Neural progenitor cell (in vitro differentiated cells): ENCODE measurements at regions not wholly inside any gene's neighbourhood (a gene's known extent, or its start where the extent isn't known, plus 50 kb on each side); places are given as distances from the start of the nearest gene placed in this dataset.

Source experiments
- DNase-seq: peaks from one replicate; pipeline ENCODE4 v3.0.0-alpha.2; 2016; ENCODE audit warnings: low spot score
- H2AFZ ChIP-seq: fragments of 200-600 bp; sonication (generic); replicated peaks from 2 replicates; pipeline ENCODE4 v1.6.1; 2016; ENCODE audit warnings: antibody characterized with exemption
- H3F3A ChIP-seq: fragments of 200-600 bp; sonication (generic); 2 replicates; pipeline ENCODE4 v1.6.1; 2016; ENCODE audit warnings: antibody characterized with exemption, low read depth
- H3K27ac ChIP-seq: fragments of 200-600 bp; sonication (generic); 2 replicates; pipeline ENCODE4 v1.5.1; 2016; ENCODE audit warnings: mild to moderate bottlenecking
- H3K27me3 ChIP-seq: fragments of 200-600 bp; sonication (generic); 2 replicates; pipeline ENCODE4 v1.6.1; 2016; ENCODE audit warnings: mild to moderate bottlenecking, moderate library complexity
- H3K36me3 ChIP-seq: fragments of 200-600 bp; sonication (generic); 2 replicates; pipeline ENCODE4 v1.5.1; 2016
- H3K4me1 ChIP-seq: fragments of 200-600 bp; sonication (generic); 2 replicates; pipeline ENCODE4 v1.6.1; 2016; ENCODE audit warnings: mixed run types
- H3K4me2 ChIP-seq: fragments of 200-600 bp; sonication (generic); 2 replicates; pipeline ENCODE4 v1.6.1; 2016
- H3K4me3 ChIP-seq: fragments of 200-600 bp; sonication (generic); 2 replicates; pipeline ENCODE4 v1.5.1; 2016
- H3K79me2 ChIP-seq: fragments of 200-600 bp; sonication (generic); 2 replicates; pipeline ENCODE4 v1.6.1; 2016; ENCODE audit warnings: low read depth
- H3K9ac ChIP-seq: fragments of 200-600 bp; sonication (generic); 2 replicates; pipeline ENCODE4 v1.6.1; 2016
- H3K9me3 ChIP-seq: fragments of 200-600 bp; sonication (generic); 2 replicates; pipeline ENCODE4 v1.5.1; 2016; ENCODE audit warnings: low read depth
- H4K20me1 ChIP-seq: fragments of 200-600 bp; sonication (generic); 2 replicates; pipeline ENCODE4 v1.6.1; 2016; ENCODE audit warnings: low read depth
- H3K27ac Mint-ChIP-seq: 3 replicates; pipeline ENCODE4 v1.8.0; 2021; ENCODE audit warnings: mixed read lengths
- H3K27me3 Mint-ChIP-seq: 2 replicates; pipeline ENCODE4 v1.8.0; 2022; ENCODE audit warnings: low read depth, mild to moderate bottlenecking, inconsistent platforms, moderate library complexity, mixed read lengths; ENCODE audit not compliant: insufficient read depth
- H3K36me3 Mint-ChIP-seq: 3 replicates; pipeline ENCODE4 v1.8.0; 2021; ENCODE audit warnings: mixed read lengths
- H3K4me1 Mint-ChIP-seq: 3 replicates; pipeline ENCODE4 v1.8.0; 2021; ENCODE audit warnings: mixed read lengths
- H3K4me3 Mint-ChIP-seq: 3 replicates; pipeline ENCODE4 v1.8.0; 2021; ENCODE audit warnings: mild to moderate bottlenecking, moderate library complexity, mixed read lengths
- H3K9me3 Mint-ChIP-seq: 3 replicates; pipeline ENCODE4 v1.8.0; 2020; ENCODE audit warnings: mixed read lengths
- EZH2 ChIP-seq: fragments of 200-600 bp; sonication (generic); IDR thresholded peaks from 2 replicates; pipeline ENCODE4 v1.6.1; 2017; ENCODE audit warnings: antibody characterized with exemption, mild to moderate bottlenecking, moderate library complexity
- EZH2phosphoT487 ChIP-seq: fragments of 200-600 bp; sonication (generic); IDR thresholded peaks from 2 replicates; pipeline ENCODE4 v1.6.1; 2017; ENCODE audit warnings: antibody characterized with exemption
- TF ChIP-seq, protein P1 (sequence below): fragments of 200-600 bp; sonication (generic); IDR thresholded peaks from 2 replicates; pipeline ENCODE4 v1.5.1; 2017; ENCODE audit warnings: antibody characterized with exemption, mild to moderate bottlenecking

DNA sequence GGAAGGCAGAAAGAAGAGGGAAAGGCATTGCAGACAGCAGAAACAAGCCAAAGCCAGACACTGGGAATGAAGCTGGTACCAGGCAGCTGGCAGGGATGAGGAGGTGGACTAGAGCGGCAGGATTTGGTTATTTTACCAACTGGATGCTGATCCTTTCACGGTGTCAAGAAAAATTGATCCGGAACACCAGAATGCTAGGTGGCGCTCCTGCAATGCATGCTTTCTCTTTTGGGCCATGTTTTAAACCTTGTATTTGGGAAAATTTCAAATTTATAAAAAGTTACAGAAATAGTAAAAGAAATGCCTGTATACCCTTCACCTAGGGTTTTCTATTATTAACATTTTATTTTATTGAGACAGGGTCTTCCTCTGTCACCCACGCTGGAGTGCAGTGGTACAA lies 224.7 kb downstream of the SOX9 start:
- peaks cover 2% of the 10 kb centered on the region for H3K9me3 Mint-ChIP-seq
- H3F3A ChIP-seq, result no peaks in the 10 kb centered on the region
- H3K9ac ChIP-seq, result no peak overlapping the region
- no peak overlapping the region for H3K4me2 ChIP-seq
- H3K4me3 Mint-ChIP-seq, result no peak overlapping the region
- H3K4me3 ChIP-seq, result no peak overlapping the region
- H3K27ac ChIP-seq, result no peak overlapping the region
- no peak for DNase-seq
- no peaks in the 10 kb centered on the region for H3K79me2 ChIP-seq
- no peaks in the 10 kb centered on the region for H4K20me1 ChIP-seq
- no peak overlapping the region for H2AFZ ChIP-seq
- peaks cover 4% of the 10 kb centered on the region for H3K27me3 Mint-ChIP-seq
- no peak for TF ChIP-seq EZH2phosphoT487
- no peak for TF ChIP-seq EZH2
- TF ChIP-seq, protein P1, sequence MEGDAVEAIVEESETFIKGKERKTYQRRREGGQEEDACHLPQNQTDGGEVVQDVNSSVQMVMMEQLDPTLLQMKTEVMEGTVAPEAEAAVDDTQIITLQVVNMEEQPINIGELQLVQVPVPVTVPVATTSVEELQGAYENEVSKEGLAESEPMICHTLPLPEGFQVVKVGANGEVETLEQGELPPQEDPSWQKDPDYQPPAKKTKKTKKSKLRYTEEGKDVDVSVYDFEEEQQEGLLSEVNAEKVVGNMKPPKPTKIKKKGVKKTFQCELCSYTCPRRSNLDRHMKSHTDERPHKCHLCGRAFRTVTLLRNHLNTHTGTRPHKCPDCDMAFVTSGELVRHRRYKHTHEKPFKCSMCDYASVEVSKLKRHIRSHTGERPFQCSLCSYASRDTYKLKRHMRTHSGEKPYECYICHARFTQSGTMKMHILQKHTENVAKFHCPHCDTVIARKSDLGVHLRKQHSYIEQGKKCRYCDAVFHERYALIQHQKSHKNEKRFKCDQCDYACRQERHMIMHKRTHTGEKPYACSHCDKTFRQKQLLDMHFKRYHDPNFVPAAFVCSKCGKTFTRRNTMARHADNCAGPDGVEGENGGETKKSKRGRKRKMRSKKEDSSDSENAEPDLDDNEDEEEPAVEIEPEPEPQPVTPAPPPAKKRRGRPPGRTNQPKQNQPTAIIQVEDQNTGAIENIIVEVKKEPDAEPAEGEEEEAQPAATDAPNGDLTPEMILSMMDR, result no peak
- no peaks in the 10 kb centered on the region for H3K36me3 ChIP-seq
- peaks cover 5% of the 10 kb centered on the region for H3K4me1 ChIP-seq
- H3K9me3 ChIP-seq, result no peaks in the 10 kb centered on the region
- H3K4me1 Mint-ChIP-seq, result peaks cover 17% of the 10 kb centered on the region
- H3K27ac Mint-ChIP-seq, result no peak overlapping the region
- H3K27me3 ChIP-seq, result no peaks in the 10 kb centered on the region
- H3K36me3 Mint-ChIP-seq, result no peaks in the 10 kb centered on the region

DNA sequence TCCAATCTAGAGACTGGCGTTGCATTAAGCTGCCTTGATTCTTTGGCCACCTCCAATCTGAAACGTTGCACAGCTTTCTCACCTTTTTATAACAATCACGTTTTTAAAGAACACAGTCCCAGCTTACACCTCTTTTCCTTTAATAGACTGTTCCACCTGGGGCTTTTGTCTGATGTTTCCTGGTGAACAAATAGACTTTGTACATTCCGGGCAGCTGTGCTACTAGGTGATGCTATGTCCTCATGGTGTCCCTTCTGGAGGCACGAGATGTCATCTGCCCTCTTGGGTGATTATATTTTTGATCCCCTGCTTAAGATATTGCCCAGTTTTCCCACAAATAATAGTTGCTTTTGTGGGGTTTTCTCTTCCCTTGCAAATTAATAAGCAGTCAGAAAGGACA lies 225.5 kb downstream of the SOX9 start:
- Histone ChIP-seq H3K4me1 (peaks cover 5% of the 10 kb centered on the region), H3K36me3 (no peaks in the 10 kb centered on the region), H3K4me3 (no peak overlapping the region), H3K27ac (no peak overlapping the region), H3K27me3 (no peaks in the 10 kb centered on the region), H3F3A (no peaks in the 10 kb centered on the region), H3K9me3 (no peaks in the 10 kb centered on the region), H3K79me2 (no peaks in the 10 kb centered on the region), H2AFZ (no peak overlapping the region), H3K9ac (no peak overlapping the region), H4K20me1 (no peaks in the 10 kb centered on the region), H3K4me2 (no peak overlapping the region)
- H3K36me3 Mint-ChIP-seq, result no peaks in the 10 kb centered on the region
- no peak overlapping the region for H3K27ac Mint-ChIP-seq
- DNase-seq, result no peak
- H3K4me3 Mint-ChIP-seq, result no peak overlapping the region
- TF ChIP-seq EZH2phosphoT487, result no peak
- TF ChIP-seq EZH2, result no peak
- TF ChIP-seq, protein P1, result no peak
- peaks cover 4% of the 10 kb centered on the region for H3K27me3 Mint-ChIP-seq
- H3K9me3 Mint-ChIP-seq, result peaks cover 2% of the 10 kb centered on the region
- H3K4me1 Mint-ChIP-seq, result peaks cover 16% of the 10 kb centered on the region

DNA sequence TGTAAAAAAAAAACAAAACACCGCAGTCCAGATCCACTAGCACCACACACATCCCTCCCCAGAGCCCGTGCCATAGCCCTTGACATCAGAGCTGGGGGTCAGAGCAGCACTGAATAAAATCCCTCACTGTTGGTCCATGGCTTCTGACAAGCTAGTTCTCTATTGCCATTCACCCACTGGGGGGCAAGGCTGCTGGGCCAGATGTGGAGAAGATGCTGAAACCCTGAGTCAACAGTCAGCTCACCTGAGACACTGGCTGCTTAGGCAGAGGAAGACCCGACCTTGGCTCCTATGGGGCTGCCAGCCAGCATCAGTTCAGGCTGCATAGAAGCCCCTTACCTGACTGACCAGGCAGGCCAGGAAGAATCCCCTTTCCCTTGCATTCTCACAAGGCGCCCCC lies 228.2 kb downstream of the SOX9 start:
- H3K27me3 Mint-ChIP-seq, result peaks cover 4% of the 10 kb centered on the region

More for the DNA sequence above, 228.2 kb downstream of the SOX9 start:
- Histone ChIP-seq H3K4me1 (peaks cover 10% of the 10 kb centered on the region), H3K4me3 (no peak overlapping the region), H4K20me1 (no peaks in the 10 kb centered on the region), H3K9me3 (no peaks in the 10 kb centered on the region), H3K9ac (no peak overlapping the region), H2AFZ (no peak overlapping the region), H3K27me3 (no peaks in the 10 kb centered on the region), H3K36me3 (no peaks in the 10 kb centered on the region), H3K79me2 (no peaks in the 10 kb centered on the region), H3F3A (no peaks in the 10 kb centered on the region), H3K4me2 (no peak overlapping the region), H3K27ac (no peak overlapping the region)
- peaks cover 13% of the 10 kb centered on the region for H3K4me1 Mint-ChIP-seq
- H3K4me3 Mint-ChIP-seq, result no peak overlapping the region
- H3K27ac Mint-ChIP-seq, result no peak overlapping the region
- no peak for DNase-seq
- H3K9me3 Mint-ChIP-seq, result peaks cover 2% of the 10 kb centered on the region
- no peaks in the 10 kb centered on the region for H3K36me3 Mint-ChIP-seq
- TF ChIP-seq EZH2phosphoT487, result no peak
- TF ChIP-seq, protein P1, result no peak
- no peak for TF ChIP-seq EZH2
